A549 (cell line): ENCODE measurements at regions not wholly inside any gene's neighbourhood (a gene's known extent, or its start where the extent isn't known, plus 50 kb on each side); places are given as distances from the start of the nearest gene placed in this dataset.

Source experiments
- ATAC-seq, 2 experiments: fragments of 200-7000 bp in 1 of 2; fragments of >200 bp in 1 of 2; cut with Nextera tagmentation in 1 of 2; cut with Tn5 transposase in 1 of 2; 3 replicates each; pipeline versions ENCODE4 v1.8.0 to v1.9.1; 2018 to 2020; ENCODE audit warnings: mild to moderate bottlenecking in 1 of 2, moderate library complexity in 1 of 2
- CTCF ChIA-PET: fragments of 300-600 bp; sonication (Branson Sonifier 250); formaldehyde crosslinking; extraction: SDS; loops from one replicate; lab custom pipeline; 2021; ENCODE audit warnings: antibody characterized with exemption, inconsistent platforms; lab: Yijun Ruan, JAX
- POLR2A ChIA-PET: fragments of 350-600 bp; formaldehyde crosslinking; extraction: SDS; loops from one replicate; lab custom pipeline; 2021; ENCODE audit warnings: antibody characterized with exemption, inconsistent platforms; lab: Yijun Ruan, JAX
- DNase-seq, 2 experiments: peaks; one replicate each; pipeline versions ENCODE4 v3.0.0 to v3.0.0-alpha.2; 2011 to 2016; ENCODE audit warnings: low read depth in 1 of 2, low spot score in 1 of 2
- FAIRE-seq: peaks from 2 replicates; lab custom pipeline; 2011; peaks lifted over from hg19 to GRCh38; lab: Jason Lieb, UNC
- H3K27ac ChIP-seq, 2 experiments: fragments of >200 bp; sonication (Bioruptor Twin); formaldehyde crosslinking; 3 replicates each; pipeline ENCODE4 v1.5.1; 2016 to 2017
- H3K4me1 ChIP-seq: fragments of >200 bp; sonication (Bioruptor Twin); formaldehyde crosslinking; 3 replicates; pipeline ENCODE4 v1.6.1; 2016
- H3K4me2 ChIP-seq: fragments of >200 bp; sonication (Bioruptor Twin); formaldehyde crosslinking; 3 replicates; pipeline ENCODE4 v1.6.1; 2016
- H3K4me3 ChIP-seq: fragments of >200 bp; sonication (Bioruptor Twin); formaldehyde crosslinking; 3 replicates; pipeline ENCODE4 v1.5.1; 2016
- H3K9me3 ChIP-seq: fragments of >200 bp; sonication (Bioruptor Twin); formaldehyde crosslinking; 3 replicates; pipeline ENCODE4 v1.6.1; 2016
- ATOH8 ChIP-seq: fragments of 250-450 bp; sonication (Bioruptor Pico); IDR thresholded peaks from 2 replicates; pipeline ENCODE4 v1.5.0; 2020; ENCODE audit warnings: low read depth, mild to moderate bottlenecking, moderate library complexity
- BCL3 ChIP-seq: fragments of >200 bp; sonication (Bioruptor Twin); formaldehyde crosslinking; IDR thresholded peaks from 3 replicates; pipeline ENCODE4 v1.6.1; 2016
- BHLHE40 ChIP-seq: IDR thresholded peaks from 2 replicates; pipeline ENCODE4 v1.6.1; 2012; ENCODE audit warnings: low read depth, low read length, inconsistent platforms
- CHD2 ChIP-seq: fragments of 150-350 bp; IDR thresholded peaks from 2 replicates; pipeline ENCODE4 v1.6.1; 2014; ENCODE audit warnings: low read length; ENCODE audit not compliant: partially characterized antibody
- EHF ChIP-seq: fragments of 250-450 bp; sonication (Bioruptor Pico); IDR thresholded peaks from 2 replicates; pipeline ENCODE4 v1.5.0; 2020; ENCODE audit warnings: mild to moderate bottlenecking
- EHMT2 ChIP-seq: fragments of 200-600 bp; sonication (generic); IDR thresholded peaks from 2 replicates; pipeline ENCODE4 v1.6.1; 2016; ENCODE audit warnings: antibody characterized with exemption, low read depth, mild to moderate bottlenecking, moderate library complexity
- EP300 ChIP-seq, 2 experiments: fragments of >200 bp; sonication (Bioruptor Twin); formaldehyde crosslinking; IDR thresholded peaks; 2 replicates in 1 of 2; 3 replicates in 1 of 2; pipeline ENCODE4 v1.6.1; 2016 to 2017
- ESRRA ChIP-seq: fragments of 150-350 bp; IDR thresholded peaks from 2 replicates; pipeline ENCODE4 v1.6.1; 2014; ENCODE audit warnings: mild to moderate bottlenecking, low read length, borderline replicate concordance
- FOSB ChIP-seq: fragments of 250-450 bp; sonication (Bioruptor Pico); IDR thresholded peaks from 2 replicates; pipeline ENCODE4 v1.5.0; 2020; ENCODE audit warnings: mild to moderate bottlenecking, moderate library complexity
- FOXS1 ChIP-seq: fragments of 250-450 bp; sonication (Bioruptor Pico); IDR thresholded peaks from 2 replicates; pipeline ENCODE4 v1.5.0; 2020; ENCODE audit warnings: mild to moderate bottlenecking, moderate library complexity
- HDAC2 ChIP-seq: fragments of 200-600 bp; sonication (generic); IDR thresholded peaks from 2 replicates; pipeline ENCODE4 v1.6.1; 2016
- HEYL ChIP-seq: fragments of 250-450 bp; sonication (Bioruptor Pico); IDR thresholded peaks from 2 replicates; pipeline ENCODE4 v1.8.0; 2021; ENCODE audit warnings: mild to moderate bottlenecking, moderate library complexity
- JUNB ChIP-seq: fragments of >200 bp; sonication (Bioruptor Twin); formaldehyde crosslinking; IDR thresholded peaks from 2 replicates; pipeline ENCODE4 v1.6.1; 2016
- MAFK ChIP-seq: fragments of 450-650 bp; IDR thresholded peaks from 2 replicates; pipeline ENCODE4 v1.6.1; 2014; ENCODE audit not compliant: partially characterized antibody
- MAX ChIP-seq: IDR thresholded peaks from 2 replicates; pipeline ENCODE4 v1.6.1; 2012
- MAZ ChIP-seq: fragments of 150-350 bp; IDR thresholded peaks from 2 replicates; pipeline ENCODE4 v1.6.1; 2014; ENCODE audit warnings: antibody characterized with exemption, low read depth, low read length, borderline replicate concordance
- MYC ChIP-seq: IDR thresholded peaks from 2 replicates; pipeline ENCODE4 v1.6.1; 2012; ENCODE audit warnings: mild to moderate bottlenecking, inconsistent platforms, low read length, improper control_type of control experiment, borderline replicate concordance
- NFE2L2 ChIP-seq: fragments of 150-350 bp; conservative IDR thresholded peaks from 2 replicates; pipeline ENCODE4 v1.6.1; 2014; ENCODE audit warnings: low read length
- NPAS2 ChIP-seq: fragments of 250-450 bp; sonication (Bioruptor Pico); IDR thresholded peaks from 2 replicates; pipeline ENCODE4 v1.8.0; 2022; ENCODE audit warnings: mild to moderate bottlenecking, moderate library complexity, borderline replicate concordance
- NR3C1 ChIP-seq: fragments of >200 bp; sonication (Bioruptor Twin); formaldehyde crosslinking; IDR thresholded peaks from 3 replicates; pipeline ENCODE4 v1.6.1; 2017
- PBX3 ChIP-seq: IDR thresholded peaks from 2 replicates; pipeline ENCODE4 v1.6.1; 2012
- POLR2AphosphoS2 ChIP-seq: conservative IDR thresholded peaks from 2 replicates; pipeline ENCODE4 v1.6.1; 2012; ENCODE audit warnings: low read length, improper control_type of control experiment, inconsistent platforms
- RAD21 ChIP-seq, 2 experiments: fragments of >200 bp in 1 of 2; sonication (Bioruptor Twin) in 1 of 2; formaldehyde crosslinking in 1 of 2; IDR thresholded peaks in 1 of 2; conservative IDR thresholded peaks in 1 of 2; 2 replicates in 1 of 2; 3 replicates in 1 of 2; pipeline ENCODE4 v1.6.1; 2012 to 2018; ENCODE audit warnings: inconsistent platforms in 1 of 2
- RARB ChIP-seq: fragments of 250-450 bp; sonication (Bioruptor Pico); IDR thresholded peaks from 2 replicates; pipeline ENCODE4 v1.8.0; 2021; ENCODE audit warnings: mild to moderate bottlenecking, moderate library complexity
- RFX5 ChIP-seq: fragments of 450-650 bp; IDR thresholded peaks from 2 replicates; pipeline ENCODE4 v1.7.1; 2014; ENCODE audit warnings: antibody characterized with exemption, mild to moderate bottlenecking, moderate library complexity
- ZC3H11A ChIP-seq: fragments of 450-650 bp; IDR thresholded peaks from 2 replicates; pipeline ENCODE4 v1.6.1; 2014; ENCODE audit warnings: antibody characterized with exemption, mild to moderate bottlenecking
- ZNF302 ChIP-seq: fragments of 250-450 bp; sonication (Bioruptor Pico); IDR thresholded peaks from 2 replicates; pipeline ENCODE4 v1.9.0; 2021; ENCODE audit warnings: inconsistent platforms, mild to moderate bottlenecking, moderate library complexity
- WGBS: methylation state at CpG from one replicate; pipeline ENCODE4 v1.1.6; 2017; ENCODE audit errors: missing lambda C conversion rate; 5-methylcytosine and 5-hydroxymethylcytosine counted together

- no peak overlapping the region for H3K4me3 ChIP-seq
These were observed 159.9 kb downstream of the MDFIC start for GRCh38 chr7:115081772-115082171.

GRCh38 chr7:115078851-115079250 lies 157.0 kb downstream of the MDFIC start:
- 14% methylated on average over 1 of the region's 1 CpG for WGBS
- DNase-seq (no peak), FAIRE-seq (no peak), ATAC-seq (no peak)
- Histone ChIP-seq H3K27ac (no peak overlapping the region), H3K9me3 (no peaks in the 10 kb centered on the region), H3K4me2 (no peak overlapping the region), H3K4me1 (no peaks in the 10 kb centered on the region), H3K4me3 (no peak overlapping the region)
- ChIA-PET CTCF (no interaction called here), POLR2A (no interaction called here)
- TF ChIP-seq ZNF302 (CRISPR knock-in tag) (no peak), FOXS1 (CRISPR knock-in tag) (no peak), RARB (CRISPR knock-in tag) (no peak), RAD21 (conservative IDR thresholded peaks at IDR 0.05 in 1 of 2, IDR thresholded peaks at IDR 0.05 in 1 of 2) (no peak), MAFK (no peak), EHMT2 (no peak), JUNB (no peak), ESRRA (no peak), PBX3 (no peak), RFX5 (no peak), NPAS2 (CRISPR knock-in tag) (no peak), HEYL (CRISPR knock-in tag) (no peak)

More at GRCh38 chr7:115081772-115082171, 159.9 kb downstream of the MDFIC start:
- CTCF ChIA-PET = no interaction called here
- FAIRE-seq = no peak
- DNase-seq = no peak
- Histone ChIP-seq H3K9me3 (no peaks in the 10 kb centered on the region), H3K4me2 (no peak overlapping the region), H3K27ac (no peak overlapping the region), H3K4me1 (no peaks in the 10 kb centered on the region; the same call in 2 of the 3 replicates)
- POLR2A ChIA-PET = no interaction called here
- ATAC-seq = no peak
- 82% methylated on average over 3 of the region's 3 CpGs for WGBS
- TF ChIP-seq POLR2AphosphoS2 (no peak), FOSB (no peak), ZNF302 (CRISPR knock-in tag) (no peak), ATOH8 (CRISPR knock-in tag) (no peak), MYC (no peak), BCL3 (no peak), JUNB (no peak), NR3C1 (no peak), ESRRA (no peak), HDAC2 (no peak), HEYL (CRISPR knock-in tag) (no peak), CHD2 (no peak), NFE2L2 (no peak), MAX (no peak), EP300 (IDR thresholded peaks at IDR 0.05) (no peak), MAZ (no peak), BHLHE40 (no peak), ZC3H11A (no peak), EHF (CRISPR knock-in tag) (no peak)
